HFFc6 (cell line): ENCODE measurements at regions not wholly inside any gene's neighbourhood (a gene's known extent, or its start where the extent isn't known, plus 50 kb on each side); places are given as distances from the start of the nearest gene placed in this dataset.

Experiments
- DNase-seq: peaks from one replicate; pipeline ENCODE4 v3.0.0-alpha.2; 2018
- H3K27ac Mint-ChIP-seq: 2 replicates; pipeline ENCODE4 v1.8.0; 2020; ENCODE audit warnings: mild to moderate bottlenecking, mixed read lengths
- H3K27me3 Mint-ChIP-seq: 2 replicates; pipeline ENCODE4 v1.8.0; 2021; ENCODE audit warnings: mild to moderate bottlenecking, moderate library complexity, mixed read lengths; ENCODE audit not compliant: insufficient read depth
- H3K36me3 Mint-ChIP-seq: 2 replicates; pipeline ENCODE4 v1.8.0; 2021; ENCODE audit warnings: low read depth, mixed read lengths
- H3K4me1 Mint-ChIP-seq: 2 replicates; pipeline ENCODE4 v1.8.0; 2020; ENCODE audit warnings: low read depth, mixed read lengths
- H3K4me3 Mint-ChIP-seq: 2 replicates; pipeline ENCODE4 v1.8.0; 2020; ENCODE audit warnings: mild to moderate bottlenecking, moderate library complexity, mixed read lengths
- H3K9me3 Mint-ChIP-seq: 2 replicates; pipeline ENCODE4 v1.8.0; 2020; ENCODE audit warnings: mild to moderate bottlenecking, mixed read lengths
- CTCF ChIP-seq: fragments of 200-600 bp; sonication (generic); IDR thresholded peaks from 2 replicates; pipeline ENCODE4 v1.5.0; 2021; ENCODE audit warnings: antibody characterized with exemption, mild to moderate bottlenecking

- H3K27me3 Mint-ChIP-seq: no peaks in the 10 kb centered on the region
- no peaks in the 10 kb centered on the region for H3K36me3 Mint-ChIP-seq
- no peak overlapping the region for H3K27ac Mint-ChIP-seq
- no peak for TF ChIP-seq CTCF
- peaks cover 15% of the 10 kb centered on the region for H3K4me1 Mint-ChIP-seq
- no peak overlapping the region for H3K4me3 Mint-ChIP-seq
- H3K9me3 Mint-ChIP-seq: no peaks in the 10 kb centered on the region
- DNase-seq: no peak
These were observed 50.7 kb upstream of the KLF7 start for GRCh38 chr2:207216457-207216856.

GRCh38 chr2:207217442-207217841 is 51.7 kb upstream of the KLF7 start:
- H3K4me3 Mint-ChIP-seq: no peak overlapping the region

GRCh38 chr2:207219081-207219630 is 53.4 kb upstream of the KLF7 start:
- DNase-seq: no peak
- H3K27ac Mint-ChIP-seq: peak overlapping the region; percentile 54
- no peak overlapping the region for H3K4me3 Mint-ChIP-seq
- H3K4me1 Mint-ChIP-seq: peaks cover 26% of the 10 kb centered on the region
- H3K36me3 Mint-ChIP-seq: no peaks in the 10 kb centered on the region
- TF ChIP-seq CTCF: no peak
- no peaks in the 10 kb centered on the region for H3K9me3 Mint-ChIP-seq
- no peaks in the 10 kb centered on the region for H3K27me3 Mint-ChIP-seq

More at GRCh38 chr2:207217442-207217841, 51.7 kb upstream of the KLF7 start:
- no peak overlapping the region for H3K27ac Mint-ChIP-seq
- DNase-seq: no peak
- TF ChIP-seq CTCF: no peak
- peaks cover 16% of the 10 kb centered on the region for H3K4me1 Mint-ChIP-seq
- no peaks in the 10 kb centered on the region for H3K27me3 Mint-ChIP-seq
- no peaks in the 10 kb centered on the region for H3K36me3 Mint-ChIP-seq
- H3K9me3 Mint-ChIP-seq: no peaks in the 10 kb centered on the region

GRCh38 chr2:207219676-207220501 is 54.1 kb upstream of the KLF7 start:
- no peak for TF ChIP-seq CTCF
- Mint-ChIP-seq H3K36me3 (no peaks in the 10 kb centered on the region), H3K4me1 (peaks cover 30% of the 10 kb centered on the region), H3K27me3 (no peaks in the 10 kb centered on the region), H3K27ac (peak overlapping the region; percentile 70), H3K9me3 (no peaks in the 10 kb centered on the region), H3K4me3 (no peak overlapping the region)
- peak; percentile 77 for DNase-seq

GRCh38 chr2:207221731-207222130 is 56.0 kb upstream of the KLF7 start:
- no peaks in the 10 kb centered on the region for H3K9me3 Mint-ChIP-seq
- peaks cover 48% of the 10 kb centered on the region for H3K4me1 Mint-ChIP-seq
- H3K4me3 Mint-ChIP-seq: no peak overlapping the region
- no peak for DNase-seq
- H3K36me3 Mint-ChIP-seq: no peaks in the 10 kb centered on the region
- H3K27ac Mint-ChIP-seq: no peak overlapping the region
- H3K27me3 Mint-ChIP-seq: no peaks in the 10 kb centered on the region
- no peak for TF ChIP-seq CTCF
